ENCODE measurements at regions not wholly inside any gene's neighbourhood (a gene's known extent, or its start where the extent isn't known, plus 50 kb on each side); places are given as distances from the start of the nearest gene placed in this dataset.

- Mint-ChIP-seq H3K9me3 (peaks cover 0 to 2% (median 0%) of the 10 kb centered on the region in 7 donors), H3K27ac (no peak overlapping the region), H3K4me1 (no peaks in the 10 kb centered on the region), H3K36me3 (no peaks in the 10 kb centered on the region), H3K27me3 (peaks cover 5% of the 10 kb centered on the region), H3K4me3 (no peak overlapping the region)
- Histone ChIP-seq H3K36me3 (ENCODE audit: control insufficient read depth, insufficient read depth, low read length) (no peaks in the 10 kb centered on the region), H3K27me3 (ENCODE audit: control insufficient read depth, insufficient read depth, low read length) (no peaks in the 10 kb centered on the region), H3K4me3 (ENCODE audit: low read depth, low read length) (no peak overlapping the region), H3K27ac (ENCODE audit: insufficient read depth, low read length, poor library complexity, severe bottlenecking) (no peak overlapping the region), H3K4me1 (ENCODE audit: control insufficient read depth, insufficient read depth, low read length, poor library complexity, severe bottlenecking) (no peaks in the 10 kb centered on the region), H3K9me3 (ENCODE audit: control insufficient read depth in 2 of 2, low read length in 2 of 2) (no peaks in the 10 kb centered on the region)
- DNase-seq = no peak
- no peak for ATAC-seq (ENCODE audit: low read depth in 2 of 2)
Observed at GRCh38 chr19:31118986-31119385, 230.2 kb downstream of the TSHZ3 start.

DNA sequence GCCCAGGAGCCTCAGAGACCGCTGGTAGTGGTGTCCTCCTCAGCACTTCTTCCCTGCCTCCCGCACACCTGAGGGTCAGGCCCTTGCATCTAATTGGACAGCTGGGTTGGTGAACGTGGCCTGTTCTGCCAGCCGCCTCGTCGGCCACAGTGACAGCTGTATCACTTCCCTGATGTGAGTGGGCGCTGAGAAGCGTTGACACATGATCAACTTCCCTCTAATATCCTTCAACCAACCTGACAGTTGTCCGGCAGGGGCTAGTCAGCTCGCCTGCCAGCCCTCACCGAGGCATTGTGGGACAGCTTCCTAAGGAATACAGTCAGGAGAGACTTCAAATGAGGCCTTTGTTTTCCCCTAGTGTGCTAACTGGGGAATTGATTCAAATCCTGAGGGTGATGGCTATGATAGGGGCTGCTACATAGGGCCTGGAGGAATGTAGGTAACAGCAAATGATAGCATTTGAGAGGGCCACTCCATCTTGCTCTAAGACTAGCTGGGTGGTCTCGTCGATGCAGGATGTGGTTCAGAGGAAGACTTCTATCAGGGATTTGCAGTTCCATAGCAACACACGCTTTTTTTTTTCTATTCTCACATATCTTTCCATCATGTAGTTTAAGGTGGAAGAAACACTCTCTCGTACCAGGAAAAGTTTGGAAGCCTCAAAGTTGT is 230.8 kb downstream of the TSHZ3 start:
- DNase-seq (no peak), ATAC-seq (ENCODE audit: low read depth in 2 of 2) (no peak)
- no peaks in the 10 kb centered on the region for H3K9me3 ChIP-seq (ENCODE audit: control insufficient read depth in 2 of 2, low read length in 2 of 2)
- no peak overlapping the region for H3K4me3 ChIP-seq (ENCODE audit: low read depth, low read length)
- no peaks in the 10 kb centered on the region for H3K36me3 Mint-ChIP-seq
- H3K27ac ChIP-seq (ENCODE audit: insufficient read depth, low read length, poor library complexity, severe bottlenecking) = no peak overlapping the region
- H3K4me1 Mint-ChIP-seq = no peaks in the 10 kb centered on the region
- H3K4me1 ChIP-seq (ENCODE audit: control insufficient read depth, insufficient read depth, low read length, poor library complexity, severe bottlenecking) = no peaks in the 10 kb centered on the region
- H3K4me3 Mint-ChIP-seq = no peak overlapping the region
- no peak overlapping the region for H3K27ac Mint-ChIP-seq
- peaks cover 0 to 2% (median 0%) of the 10 kb centered on the region in 7 donors for H3K9me3 Mint-ChIP-seq
- H3K36me3 ChIP-seq (ENCODE audit: control insufficient read depth, insufficient read depth, low read length) = no peaks in the 10 kb centered on the region
- H3K27me3 Mint-ChIP-seq = peaks cover 1% of the 10 kb centered on the region
- no peaks in the 10 kb centered on the region for H3K27me3 ChIP-seq (ENCODE audit: control insufficient read depth, insufficient read depth, low read length)

GRCh38 chr19:31114585-31114984 is 234.7 kb downstream of the TSHZ3 start:
- Mint-ChIP-seq H3K27ac (no peak overlapping the region), H3K4me3 (no peak overlapping the region)
- no peaks in the 10 kb centered on the region for H3K9me3 ChIP-seq (ENCODE audit: control insufficient read depth in 2 of 2, low read length in 2 of 2)

GRCh38 chr19:31113293-31113692 is 235.9 kb downstream of the TSHZ3 start:
- no peak for ATAC-seq (ENCODE audit: low read depth in 2 of 2)
- H3K4me1 ChIP-seq (ENCODE audit: control insufficient read depth, insufficient read depth, low read length, poor library complexity, severe bottlenecking) = peaks cover 5% of the 10 kb centered on the region

More at GRCh38 chr19:31114585-31114984, 234.7 kb downstream of the TSHZ3 start:
- peaks cover 22% of the 10 kb centered on the region for H3K27me3 Mint-ChIP-seq
- peaks cover 0 to 6% (median 1%) of the 10 kb centered on the region in 4 donors for H3K4me1 Mint-ChIP-seq
- Histone ChIP-seq H3K4me1 (ENCODE audit: control insufficient read depth, insufficient read depth, low read length, poor library complexity, severe bottlenecking) (peaks cover 4% of the 10 kb centered on the region), H3K36me3 (ENCODE audit: control insufficient read depth, insufficient read depth, low read length) (no peaks in the 10 kb centered on the region), H3K4me3 (ENCODE audit: low read depth, low read length) (no peak overlapping the region), H3K27me3 (ENCODE audit: control insufficient read depth, insufficient read depth, low read length) (no peaks in the 10 kb centered on the region), H3K27ac (ENCODE audit: insufficient read depth, low read length, poor library complexity, severe bottlenecking) (no peak overlapping the region)
- peaks cover 0 to 2% (median 0%) of the 10 kb centered on the region in 7 donors for H3K9me3 Mint-ChIP-seq
- DNase-seq = no peak
- H3K36me3 Mint-ChIP-seq = no peaks in the 10 kb centered on the region
- ATAC-seq (ENCODE audit: low read depth in 2 of 2) = no peak

GRCh38 chr19:31112158-31112557 is 237.1 kb downstream of the TSHZ3 start:
- no peak for DNase-seq

More at GRCh38 chr19:31113293-31113692, 235.9 kb downstream of the TSHZ3 start:
- H3K27ac ChIP-seq (ENCODE audit: insufficient read depth, low read length, poor library complexity, severe bottlenecking) = no peak overlapping the region
- H3K27me3 ChIP-seq (ENCODE audit: control insufficient read depth, insufficient read depth, low read length) = no peaks in the 10 kb centered on the region
- H3K36me3 ChIP-seq (ENCODE audit: control insufficient read depth, insufficient read depth, low read length) = no peaks in the 10 kb centered on the region
- no peaks in the 10 kb centered on the region for H3K9me3 ChIP-seq (ENCODE audit: control insufficient read depth in 2 of 2, low read length in 2 of 2)
- H3K4me3 ChIP-seq (ENCODE audit: low read depth, low read length) = no peak overlapping the region
- H3K36me3 Mint-ChIP-seq = no peaks in the 10 kb centered on the region
- peaks cover 22% of the 10 kb centered on the region for H3K27me3 Mint-ChIP-seq
- no peak overlapping the region for H3K27ac Mint-ChIP-seq
- DNase-seq = no peak
- peaks cover 0 to 8% (median 3%) of the 10 kb centered on the region in 4 donors for H3K4me1 Mint-ChIP-seq
- peaks cover 0 to 2% (median 0%) of the 10 kb centered on the region in 7 donors for H3K9me3 Mint-ChIP-seq
- H3K4me3 Mint-ChIP-seq = no peak overlapping the region

GRCh38 chr19:31111741-31112140 is 237.5 kb downstream of the TSHZ3 start:
- Mint-ChIP-seq H3K27me3 (peaks cover 22% of the 10 kb centered on the region), H3K27ac (no peak overlapping the region), H3K4me1 (peaks cover 0 to 8% (median 3%) of the 10 kb centered on the region in 4 donors), H3K36me3 (no peaks in the 10 kb centered on the region), H3K9me3 (peaks cover 0 to 2% (median 0%) of the 10 kb centered on the region in 7 donors), H3K4me3 (no peak overlapping the region)
- no peak overlapping the region for H3K4me3 ChIP-seq (ENCODE audit: low read depth, low read length)
- DNase-seq = no peak
- no peaks in the 10 kb centered on the region for H3K36me3 ChIP-seq (ENCODE audit: control insufficient read depth, insufficient read depth, low read length)
- H3K4me1 ChIP-seq (ENCODE audit: control insufficient read depth, insufficient read depth, low read length, poor library complexity, severe bottlenecking) = peaks cover 5% of the 10 kb centered on the region
- ATAC-seq (ENCODE audit: low read depth in 2 of 2) = no peak
- H3K27ac ChIP-seq (ENCODE audit: insufficient read depth, low read length, poor library complexity, severe bottlenecking) = no peak overlapping the region
- H3K27me3 ChIP-seq (ENCODE audit: control insufficient read depth, insufficient read depth, low read length) = no peaks in the 10 kb centered on the region
- no peaks in the 10 kb centered on the region for H3K9me3 ChIP-seq (ENCODE audit: control insufficient read depth in 2 of 2, low read length in 2 of 2)

More at GRCh38 chr19:31112158-31112557, 237.1 kb downstream of the TSHZ3 start:
- no peak overlapping the region for H3K4me3 Mint-ChIP-seq
- H3K27ac Mint-ChIP-seq = peak overlapping the region in 1 of 3 donors; percentile 18
- H3K4me1 ChIP-seq (ENCODE audit: control insufficient read depth, insufficient read depth, low read length, poor library complexity, severe bottlenecking) = peaks cover 5% of the 10 kb centered on the region
- H3K36me3 Mint-ChIP-seq = no peaks in the 10 kb centered on the region
- no peak for ATAC-seq (ENCODE audit: low read depth in 2 of 2)
- H3K9me3 Mint-ChIP-seq = peaks cover 0 to 2% (median 0%) of the 10 kb centered on the region in 7 donors
- no peak overlapping the region for H3K27ac ChIP-seq (ENCODE audit: insufficient read depth, low read length, poor library complexity, severe bottlenecking)
- H3K36me3 ChIP-seq (ENCODE audit: control insufficient read depth, insufficient read depth, low read length) = no peaks in the 10 kb centered on the region
- no peak overlapping the region for H3K4me3 ChIP-seq (ENCODE audit: low read depth, low read length)
- H3K4me1 Mint-ChIP-seq = peaks cover 0 to 8% (median 3%) of the 10 kb centered on the region in 4 donors
- no peaks in the 10 kb centered on the region for H3K27me3 ChIP-seq (ENCODE audit: control insufficient read depth, insufficient read depth, low read length)
- peaks cover 22% of the 10 kb centered on the region for H3K27me3 Mint-ChIP-seq
- H3K9me3 ChIP-seq (ENCODE audit: control insufficient read depth in 2 of 2, low read length in 2 of 2) = no peaks in the 10 kb centered on the region

DNA sequence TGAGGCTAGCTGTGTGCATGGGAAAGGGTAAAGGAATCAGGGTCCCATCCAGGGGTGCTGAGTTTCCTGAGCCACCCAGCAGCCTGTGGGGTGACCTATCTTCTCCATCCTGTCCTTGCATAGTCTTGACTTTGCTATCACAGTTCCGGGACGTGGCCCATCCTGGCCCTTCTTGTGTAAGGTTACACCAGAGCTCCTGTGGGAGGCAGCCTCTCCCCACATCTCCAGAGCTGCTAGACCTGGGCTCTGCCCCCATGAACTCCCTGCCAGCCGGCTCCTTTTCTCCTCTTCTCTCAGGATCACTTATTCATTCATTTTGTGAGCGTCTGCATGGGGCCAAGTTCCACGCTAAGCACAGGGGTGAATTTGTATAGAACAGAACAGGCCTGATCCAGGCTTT is 238.9 kb downstream of the TSHZ3 start:
- Histone ChIP-seq H3K36me3 (ENCODE audit: control insufficient read depth, insufficient read depth, low read length) (no peaks in the 10 kb centered on the region), H3K9me3 (ENCODE audit: control insufficient read depth in 2 of 2, low read length in 2 of 2) (no peaks in the 10 kb centered on the region), H3K4me3 (ENCODE audit: low read depth, low read length) (no peak overlapping the region), H3K4me1 (ENCODE audit: control insufficient read depth, insufficient read depth, low read length, poor library complexity, severe bottlenecking) (peaks cover 5% of the 10 kb centered on the region), H3K27me3 (ENCODE audit: control insufficient read depth, insufficient read depth, low read length) (no peaks in the 10 kb centered on the region), H3K27ac (ENCODE audit: insufficient read depth, low read length, poor library complexity, severe bottlenecking) (no peak overlapping the region)
- Mint-ChIP-seq H3K4me1 (peaks cover 0 to 8% (median 3%) of the 10 kb centered on the region in 4 donors), H3K36me3 (no peaks in the 10 kb centered on the region), H3K4me3 (no peak overlapping the region), H3K9me3 (peaks cover 0 to 2% (median 0%) of the 10 kb centered on the region in 7 donors), H3K27ac (no peak overlapping the region), H3K27me3 (peaks cover 26% of the 10 kb centered on the region)
- ATAC-seq (ENCODE audit: low read depth in 2 of 2) (no peak), DNase-seq (no peak)

DNA sequence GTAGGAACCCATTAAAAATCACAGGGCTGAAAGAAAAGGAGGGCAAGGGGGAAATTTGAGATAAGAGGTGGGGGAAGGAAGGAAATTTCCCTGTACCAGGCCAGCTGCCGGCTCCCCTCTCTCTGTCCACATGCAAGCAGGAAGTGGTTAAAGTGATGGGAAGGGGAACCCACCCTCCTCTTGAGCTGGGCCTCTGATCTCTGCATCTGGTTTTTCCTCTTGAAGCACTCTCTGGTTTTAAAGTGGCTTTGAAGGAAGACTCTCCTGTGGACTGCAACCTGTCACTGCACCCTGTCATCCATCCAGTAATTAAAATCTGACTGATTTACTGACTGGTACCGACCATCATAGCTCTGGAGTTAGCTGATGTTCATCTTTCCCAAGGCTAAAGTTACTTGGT is 239.6 kb downstream of the TSHZ3 start:
- Histone ChIP-seq H3K4me1 (ENCODE audit: control insufficient read depth, insufficient read depth, low read length, poor library complexity, severe bottlenecking) (peaks cover 5% of the 10 kb centered on the region), H3K9me3 (ENCODE audit: control insufficient read depth in 2 of 2, low read length in 2 of 2) (no peaks in the 10 kb centered on the region), H3K4me3 (ENCODE audit: low read depth, low read length) (no peak overlapping the region), H3K27me3 (ENCODE audit: control insufficient read depth, insufficient read depth, low read length) (no peaks in the 10 kb centered on the region), H3K36me3 (ENCODE audit: control insufficient read depth, insufficient read depth, low read length) (no peaks in the 10 kb centered on the region), H3K27ac (ENCODE audit: insufficient read depth, low read length, poor library complexity, severe bottlenecking) (no peak overlapping the region)
- no peaks in the 10 kb centered on the region for H3K36me3 Mint-ChIP-seq
- H3K4me3 Mint-ChIP-seq = no peak overlapping the region
- DNase-seq (no peak), ATAC-seq (ENCODE audit: low read depth in 2 of 2) (no peak)
- H3K27ac Mint-ChIP-seq = peak overlapping the region in 1 of 3 donors; percentile 37
- peaks cover 0 to 8% (median 3%) of the 10 kb centered on the region in 4 donors for H3K4me1 Mint-ChIP-seq
- peaks cover 0 to 2% (median 0%) of the 10 kb centered on the region in 7 donors for H3K9me3 Mint-ChIP-seq
- peaks cover 31% of the 10 kb centered on the region for H3K27me3 Mint-ChIP-seq

All from CD4-positive, CD25-positive, alpha-beta regulatory T cell (primary cell).